H1 (cell line): ENCODE measurements at regions not wholly inside any gene's neighbourhood (a gene's known extent, or its start where the extent isn't known, plus 50 kb on each side); places are given as distances from the start of the nearest gene placed in this dataset.
"Not testable (repeated sequence)": the region's sequence is repeated elsewhere in the genome, so short reads cannot be mapped to it uniquely, and the experiment has no call there.

Experiments used
- CTCF ChIA-PET: fragments of 300-600 bp; sonication (Branson Sonifier 250); formaldehyde crosslinking; loops from one replicate; lab custom pipeline; 2021; ENCODE audit not compliant: partially characterized antibody; lab: Charles Lee
- POLR2A ChIA-PET: fragments of 300-600 bp; sonication (Branson Sonifier 250); formaldehyde crosslinking; loops from one replicate; lab custom pipeline; 2021; ENCODE audit warnings: inconsistent platforms; ENCODE audit not compliant: partially characterized antibody; lab: Charles Lee
- DNase-seq, 2 experiments: peaks; one replicate each; pipeline versions ENCODE4 v3.0.0 to v3.0.0-alpha.2; 2010 to 2022; ENCODE audit warnings: low spot score in 2 of 2, low read depth in 1 of 2, mixed read lengths in 1 of 2
- FAIRE-seq: peaks from 2 replicates; lab custom pipeline; 2011; peaks lifted over from hg19 to GRCh38; lab: Jason Lieb, UNC
- H2AFZ ChIP-seq: 2 replicates; pipeline ENCODE4 v1.8.1; 2012; ENCODE audit warnings: low read length, inconsistent platforms
- H2AK5ac ChIP-seq: 2 replicates; pipeline ENCODE4 v1.6.1; 2013; ENCODE audit warnings: low read depth, low read length
- H2BK120ac ChIP-seq: replicated peaks from 2 replicates; pipeline ENCODE3; 2013; ENCODE audit warnings: low read depth, low read length, inconsistent platforms
- H2BK12ac ChIP-seq: 2 replicates; pipeline ENCODE4 v1.6.1; 2013; ENCODE audit warnings: low read depth, low read length
- H2BK15ac ChIP-seq: 2 replicates; pipeline ENCODE4 v1.6.1; 2013; ENCODE audit warnings: low read length
- H2BK20ac ChIP-seq: 2 replicates; pipeline ENCODE4 v1.6.1; 2013; ENCODE audit warnings: low read length
- H2BK5ac ChIP-seq: 2 replicates; pipeline ENCODE4 v1.6.1; 2013; ENCODE audit warnings: low read depth, low read length
- H3K14ac ChIP-seq: 2 replicates; pipeline ENCODE4 v1.6.1; 2013; ENCODE audit warnings: inconsistent platforms; ENCODE audit not compliant: insufficient read length
- H3K18ac ChIP-seq: 2 replicates; pipeline ENCODE4 v1.6.1; 2013; ENCODE audit warnings: low read length; ENCODE audit errors: extremely low read depth
- H3K23ac ChIP-seq: 2 replicates; pipeline ENCODE4 v1.6.1; 2013; ENCODE audit warnings: inconsistent platforms; ENCODE audit not compliant: insufficient read length
- H3K23me2 ChIP-seq: 2 replicates; pipeline ENCODE4 v1.6.1; 2013; ENCODE audit warnings: low read depth, low read length
- H3K27ac ChIP-seq: 2 replicates; pipeline ENCODE4 v1.6.1; 2011; ENCODE audit warnings: low read depth, low read length, inconsistent platforms
- H3K27me3 ChIP-seq, 4 experiments: replicated peaks in 1 of 4; 1 replicate in 1 of 4; 2 replicates in 3 of 4; pipeline versions ENCODE4 v1.6.1 to v1.8.1; 2011 to 2013; ENCODE audit warnings: low read length in 3 of 4, mild to moderate bottlenecking in 3 of 4, inconsistent platforms in 2 of 4, mixed read lengths in 2 of 4, moderate library complexity in 1 of 4; ENCODE audit not compliant: control insufficient read depth in 3 of 4, insufficient read depth in 3 of 4; ENCODE audit errors: extremely low read depth in 1 of 4
- H3K36me3 ChIP-seq, 4 experiments: 2 replicates each; pipeline versions ENCODE4 v1.6.1 to v1.8.1; 2011 to 2013; ENCODE audit warnings: mild to moderate bottlenecking in 4 of 4, low read length in 3 of 4, moderate library complexity in 2 of 4, control low read depth in 1 of 4, inconsistent platforms in 1 of 4; ENCODE audit not compliant: insufficient read depth in 4 of 4, control insufficient read depth in 2 of 4
- H3K4ac ChIP-seq: replicated peaks from 2 replicates; pipeline ENCODE3; 2013; ENCODE audit warnings: low read length, low read depth, mixed read lengths, inconsistent platforms; ENCODE audit not compliant: insufficient read length
- H3K4me1 ChIP-seq, 4 experiments: replicated peaks in 1 of 4; 1 replicate in 1 of 4; 2 replicates in 3 of 4; pipeline versions ENCODE4 v1.6.1 to v1.8.1; 2011 to 2013; ENCODE audit warnings: low read length in 3 of 4, inconsistent platforms in 2 of 4, mixed read lengths in 1 of 4; ENCODE audit not compliant: insufficient read depth in 4 of 4, control insufficient read depth in 3 of 4
- H3K4me2 ChIP-seq, 2 experiments: 2 replicates each; pipeline versions ENCODE4 v1.6.1 to v1.8.1; 2011 to 2013; ENCODE audit warnings: low read depth in 2 of 2, low read length in 2 of 2, control low read depth in 1 of 2, inconsistent platforms in 1 of 2, mild to moderate bottlenecking in 1 of 2; ENCODE audit not compliant: insufficient read depth in 1 of 2
- H3K4me3 ChIP-seq, 4 experiments: fragments of 200-600, 300-600 bp in 1 of 4; sonication (generic), shearing (Covaris generic), sonication (Bioruptor Twin) in 1 of 4; 2 replicates each; pipeline versions ENCODE4 v1.5.1 to v1.8.1; 2011 to 2016; ENCODE audit warnings: low read length in 4 of 4, low read depth in 3 of 4, control low read depth in 2 of 4, inconsistent platforms in 2 of 4, mild to moderate bottlenecking in 2 of 4, mixed read lengths in 1 of 4, moderate library complexity in 1 of 4; ENCODE audit not compliant: insufficient read depth in 2 of 4; ENCODE audit errors: extremely low read depth in 1 of 4
- H3K56ac ChIP-seq: replicated peaks from 2 replicates; pipeline ENCODE3; 2013; ENCODE audit warnings: low read depth, mild to moderate bottlenecking, mixed read lengths, low read length, inconsistent platforms; ENCODE audit not compliant: insufficient read length
- H3K79me1 ChIP-seq: 2 replicates; pipeline ENCODE4 v1.6.1; 2013; ENCODE audit warnings: low read depth, low read length, control low read depth
- H3K79me2 ChIP-seq, 2 experiments: 2 replicates each; pipeline versions ENCODE4 v1.6.1 to v1.8.1; 2012 to 2013; ENCODE audit warnings: low read length in 2 of 2, mild to moderate bottlenecking in 2 of 2, inconsistent platforms in 1 of 2; ENCODE audit not compliant: insufficient read depth in 2 of 2, control insufficient read depth in 1 of 2
- H3K9ac ChIP-seq, 4 experiments: replicated peaks in 1 of 4; 1 replicate in 1 of 4; 2 replicates in 3 of 4; pipeline versions ENCODE4 v1.6.1 to v1.8.1; 2011 to 2013; ENCODE audit warnings: low read depth in 3 of 4, low read length in 3 of 4, control low read depth in 2 of 4, mild to moderate bottlenecking in 2 of 4, moderate library complexity in 2 of 4, inconsistent platforms in 1 of 4; ENCODE audit errors: extremely low read depth in 1 of 4
- H3K9me3 ChIP-seq, 2 experiments: 2 replicates each; pipeline versions ENCODE4 v1.6.1 to v1.8.1; 2012 to 2013; ENCODE audit warnings: mild to moderate bottlenecking in 2 of 2, moderate library complexity in 2 of 2, control low read depth in 1 of 2, inconsistent platforms in 1 of 2, low read depth in 1 of 2, low read length in 1 of 2, mixed read lengths in 1 of 2; ENCODE audit not compliant: insufficient read depth in 2 of 2
- H4K20me1 ChIP-seq, 2 experiments: replicated peaks in 1 of 2; 2 replicates each; pipeline versions ENCODE3 to v1.8.1; 2011 to 2013; ENCODE audit warnings: inconsistent platforms in 2 of 2, low read length in 2 of 2, mild to moderate bottlenecking in 1 of 2; ENCODE audit not compliant: insufficient read depth in 2 of 2, control insufficient read depth in 1 of 2
- H4K5ac ChIP-seq: 2 replicates; pipeline ENCODE4 v1.6.1; 2013; ENCODE audit warnings: low read length, low read depth, mixed read lengths, inconsistent platforms; ENCODE audit not compliant: insufficient read length
- H4K8ac ChIP-seq: 2 replicates; pipeline ENCODE4 v1.8.0; 2013; ENCODE audit warnings: mild to moderate bottlenecking, moderate library complexity, low read length, inconsistent platforms; ENCODE audit not compliant: insufficient read depth; ENCODE audit errors: extremely low read depth
- H4K91ac ChIP-seq: replicated peaks from 2 replicates; pipeline ENCODE3; 2013; ENCODE audit warnings: low read length, mixed read lengths, inconsistent platforms; ENCODE audit not compliant: insufficient read length
- GABPA ChIP-seq: IDR thresholded peaks from 2 replicates; pipeline ENCODE4 v1.6.1; 2011; ENCODE audit warnings: mild to moderate bottlenecking, low read length, moderate library complexity, borderline replicate concordance; ENCODE audit not compliant: insufficient read depth
- WGBS, 2 experiments: shearing (Covaris generic) in 1 of 2; methylation state at CpG; one replicate each; pipeline versions ENCODE4 v1.1.6 to v1.1.7; 2013 to 2015; ENCODE audit warnings: low lambda C conversion rate in 2 of 2, mixed read lengths in 2 of 2, inconsistent platforms in 1 of 2, low coverage in 1 of 2, missing lambda C conversion rate in 1 of 2; ENCODE audit not compliant: insufficient replicate concordance in 2 of 2, insufficient coverage in 1 of 2, insufficient read length in 1 of 2; ENCODE audit errors: extremely low coverage in 1 of 2, missing lambda C conversion rate in 1 of 2; 5-methylcytosine and 5-hydroxymethylcytosine counted together

DNA sequence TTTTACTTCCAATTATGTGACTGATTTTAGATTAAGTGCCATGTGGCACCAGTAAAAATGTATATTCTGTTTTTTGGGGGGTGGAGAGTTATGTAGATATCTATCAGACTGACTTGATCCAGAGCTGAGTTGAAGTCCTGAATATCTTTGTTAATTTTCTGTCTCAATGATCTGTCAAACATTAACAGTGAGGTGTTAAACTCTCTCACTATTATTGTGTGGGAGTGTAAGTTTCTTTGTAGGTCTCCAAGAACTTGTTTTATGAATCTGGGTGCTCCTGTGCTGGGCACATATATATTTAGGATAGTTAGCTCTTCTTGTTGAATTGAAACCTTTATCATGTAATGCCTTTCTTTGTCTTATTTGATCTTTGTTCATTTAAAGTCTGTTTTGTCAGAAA is 276.5 kb upstream of the USP25 start (continued):
- TF ChIP-seq GABPA: no peak

- H3K79me1 ChIP-seq, DNase-seq, H3K79me2 ChIP-seq, H2AK5ac ChIP-seq, H3K4me1 ChIP-seq, H3K23me2 ChIP-seq, H3K9ac ChIP-seq, H2BK12ac ChIP-seq, H3K14ac ChIP-seq, H3K18ac ChIP-seq, H3K27me3 ChIP-seq, CTCF ChIA-PET, H4K91ac ChIP-seq, H2BK120ac ChIP-seq, H3K23ac ChIP-seq, FAIRE-seq, H3K56ac ChIP-seq, POLR2A ChIA-PET, H2BK5ac ChIP-seq, H3K27ac ChIP-seq, H3K4ac ChIP-seq, H3K9me3 ChIP-seq, H4K8ac ChIP-seq, H2BK20ac ChIP-seq, H4K5ac ChIP-seq, H2AFZ ChIP-seq, H3K4me2 ChIP-seq, H2BK15ac ChIP-seq, H3K36me3 ChIP-seq, H3K4me3 ChIP-seq, H4K20me1 ChIP-seq: not testable (repeated sequence)
- WGBS, 2 experiments: 95% methylated on average over 1 of the region's 1 CpG; no CpG with 5 or more reads in 1 of the 2 experiments
Observed at GRCh38 chr21:15453785-15454184, 276.0 kb upstream of the USP25 start.
